ENCODE measurements at regions not wholly inside any gene's neighbourhood (a gene's known extent, or its start where the extent isn't known, plus 50 kb on each side); places are given as distances from the start of the nearest gene placed in this dataset.

- TF ChIP-seq SUZ12 (IDR thresholded peaks at IDR 0.05; ENCODE audit: extremely low read depth, insufficient read depth, insufficient read length) = no peak
- no peak for TF ChIP-seq YY1 (IDR thresholded peaks at IDR 0.05; ENCODE audit: insufficient read depth, insufficient read length)
- no peak for TF ChIP-seq ZNF274 (IDR thresholded peaks at IDR 0.05; ENCODE audit: low read depth, low read length)
Measured at GRCh38 chr9:107696302-107696701, 206.7 kb upstream of the KLF4 start.

All from NT2/D1 (cell line).